ENCODE measurements at regions not wholly inside any gene's neighbourhood (a gene's known extent, or its start where the extent isn't known, plus 50 kb on each side); places are given as distances from the start of the nearest gene placed in this dataset.
"Not testable (repeated sequence)": the region's sequence is repeated elsewhere in the genome, so short reads cannot be mapped to it uniquely, and the experiment has no call there.

GRCh38 chr1:30438274-30438673 lies 285.1 kb downstream of the MATN1 start:
- not testable (repeated sequence) for TF ChIP-seq POLR2A (IDR thresholded peaks at IDR 0.05; ENCODE audit: low read depth, low read length); TAF1 (IDR thresholded peaks at IDR 0.05; ENCODE audit: borderline replicate concordance, low read depth, low read length); POLR2AphosphoS5 (IDR thresholded peaks at IDR 0.05; ENCODE audit: low read depth, low read length)
